WI38 (cell line): ENCODE measurements at regions not wholly inside any gene's neighbourhood (a gene's known extent, or its start where the extent isn't known, plus 50 kb on each side); places are given as distances from the start of the nearest gene placed in this dataset.

ENCODE experiments used
- H3K4me3 ChIP-seq: 2 replicates; pipeline ENCODE4 v1.5.1; 2011; ENCODE audit warnings: low read depth, mild to moderate bottlenecking, control low read depth, low read length
- CTCF ChIP-seq: IDR thresholded peaks from 2 replicates; pipeline ENCODE4 v1.5.1; 2012; ENCODE audit warnings: low read depth, mild to moderate bottlenecking, control low read depth, low read length

DNA sequence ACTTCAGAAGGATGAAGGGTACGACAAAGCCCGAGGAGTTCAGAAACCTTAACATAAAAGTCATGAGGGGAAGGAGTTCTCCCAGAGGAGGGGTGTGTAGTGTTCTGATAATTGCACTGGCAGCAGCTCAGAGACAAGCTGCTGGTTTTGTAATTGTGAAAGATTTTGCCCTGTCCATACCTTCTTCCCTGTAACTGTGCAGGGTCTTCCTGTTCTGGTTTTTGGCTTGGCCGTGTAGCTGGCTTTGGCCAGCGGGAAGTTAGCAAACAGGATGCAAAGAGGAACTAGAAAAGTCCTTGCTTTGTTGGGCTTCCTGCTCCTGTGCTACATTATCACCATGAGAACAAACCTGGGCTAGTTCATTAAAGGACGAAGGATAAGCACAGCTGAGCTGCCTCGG, 160.8 kb downstream of the LPIN1 start:
- H3K4me3 ChIP-seq: no peak overlapping the region
- no peak for TF ChIP-seq CTCF

DNA sequence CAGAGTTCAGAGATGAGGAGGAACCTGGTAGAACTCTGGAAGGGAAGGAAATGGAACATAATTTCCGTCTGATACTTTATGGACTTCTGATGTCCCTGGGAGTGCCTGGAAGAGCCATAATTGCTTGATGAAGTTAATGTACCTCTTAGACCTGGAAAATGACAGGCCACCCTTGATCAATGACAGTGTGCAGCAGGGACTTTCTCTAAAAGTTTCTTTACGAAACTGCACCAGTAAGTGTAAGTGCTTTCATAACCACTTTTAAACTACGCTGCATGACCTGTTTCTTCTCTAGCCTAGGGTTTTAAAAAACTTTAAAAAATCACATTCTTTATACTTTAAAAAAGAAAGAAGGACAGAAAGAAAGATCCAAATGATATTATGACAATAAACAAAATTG, 164.5 kb downstream of the LPIN1 start:
- no peak for TF ChIP-seq CTCF
- no peak overlapping the region for H3K4me3 ChIP-seq

DNA sequence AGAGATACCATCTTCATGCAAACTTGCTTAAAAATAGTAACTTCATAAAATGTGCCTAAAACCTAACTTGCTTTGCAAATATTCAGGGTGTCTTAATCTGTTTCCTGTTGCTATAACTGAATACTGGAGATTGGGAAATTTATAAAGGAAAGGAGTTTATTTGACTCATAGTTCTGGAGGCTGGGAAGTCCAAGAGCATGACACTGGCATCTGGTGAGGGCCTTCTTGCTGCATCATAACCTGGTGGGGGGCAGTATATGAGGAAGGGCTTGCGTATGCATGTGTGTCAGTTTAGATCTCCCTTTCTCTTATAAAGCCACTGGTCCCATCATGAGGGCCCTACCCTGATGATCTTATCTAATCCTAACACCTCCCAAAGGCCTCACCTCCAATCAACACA, 166.5 kb downstream of the LPIN1 start:
- H3K4me3 ChIP-seq: no peak overlapping the region
- no peak for TF ChIP-seq CTCF

DNA sequence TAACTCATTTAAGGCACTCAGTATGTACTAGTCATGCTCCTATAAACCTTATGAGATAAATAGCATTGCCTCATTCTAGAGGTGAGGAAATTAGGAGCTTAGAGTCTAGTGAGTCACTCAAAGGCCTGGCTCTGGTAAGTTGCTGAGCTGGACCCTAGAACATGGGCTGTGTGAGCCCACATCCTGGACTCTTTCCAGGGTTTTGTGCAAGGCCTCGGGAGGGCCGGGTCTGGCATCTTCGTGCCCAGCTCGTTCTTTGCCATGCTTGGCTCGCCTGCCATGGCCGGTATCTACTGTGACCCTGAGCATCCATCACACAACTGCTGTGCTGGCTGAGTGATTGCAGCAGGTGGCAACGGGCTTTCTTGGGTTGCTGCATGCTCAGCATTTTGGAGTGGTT, 168.0 kb downstream of the LPIN1 start:
- no peak for TF ChIP-seq CTCF
- H3K4me3 ChIP-seq: no peak overlapping the region

GRCh38 chr2:11915650-11916049, 169.2 kb downstream of the LPIN1 start:
- H3K4me3 ChIP-seq: no peak overlapping the region
- no peak for TF ChIP-seq CTCF

GRCh38 chr2:11919953-11920352, 173.5 kb downstream of the LPIN1 start:
- no peak for TF ChIP-seq CTCF
- H3K4me3 ChIP-seq: no peak overlapping the region

DNA sequence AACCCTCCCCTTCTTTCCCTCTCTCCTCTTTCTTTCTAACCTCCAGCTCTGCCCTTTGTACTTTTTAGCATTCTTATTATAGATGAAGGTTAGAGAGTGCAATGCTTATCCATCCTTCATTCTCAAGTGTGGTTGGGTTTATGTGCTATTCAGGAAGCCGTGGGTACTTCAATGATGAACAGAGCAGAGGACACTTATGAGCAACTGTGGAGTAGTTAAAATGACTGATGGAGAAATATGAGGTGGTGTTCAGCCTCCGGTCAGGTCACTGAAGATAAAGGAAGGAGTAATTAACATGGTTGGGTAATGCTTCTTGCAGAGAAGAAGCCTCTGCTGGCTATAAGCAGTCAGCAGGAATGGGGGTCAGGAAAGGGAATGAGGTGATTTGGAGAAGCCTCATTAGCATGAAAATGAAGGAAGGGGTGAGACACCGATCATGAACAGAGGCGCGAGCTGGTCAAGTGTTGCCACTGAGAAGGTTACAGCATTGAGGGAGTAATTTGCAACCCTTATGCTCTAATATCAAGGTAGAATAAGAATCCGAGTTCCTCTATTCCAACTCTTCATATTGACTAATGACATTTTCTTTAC, 174.7 kb downstream of the LPIN1 start:
- TF ChIP-seq CTCF: no peak
- no peak overlapping the region for H3K4me3 ChIP-seq
